ENCODE measurements at regions not wholly inside any gene's neighbourhood (a gene's known extent, or its start where the extent isn't known, plus 50 kb on each side); places are given as distances from the start of the nearest gene placed in this dataset.

GRCh38 chr12:59388694-59389093 is 207.1 kb upstream of the SLC16A7 start:
- Histone ChIP-seq H3K27ac (ENCODE audit: extremely low read depth, low read depth, low read length) (no peak overlapping the region), H3K36me3 (ENCODE audit: control insufficient read depth in 2 of 2, insufficient read depth in 1 of 2, low read length in 2 of 2) (no peaks in the 10 kb centered on the region), H3K4me1 (ENCODE audit: control insufficient read depth, insufficient read depth, low read length) (no peaks in the 10 kb centered on the region), H3K4me3 (ENCODE audit: low read depth, low read length) (no peak overlapping the region), H3K9me3 (ENCODE audit: control insufficient read depth, insufficient read depth, low read depth, low read length) (no peaks in the 10 kb centered on the region)
- ChIA-PET CTCF (interaction anchor here (0.7 kb wide), 1 partner anchor 19 kb away, joined by 3 read pairs; no protein-coding TSS in a partner anchor), POLR2A (interaction anchor here (0.7 kb wide), 1 partner anchor 594 kb away, joined by 4 read pairs; no protein-coding TSS in a partner anchor)
- TF ChIP-seq ZNF202 (tag by site-specific recombination; IDR thresholded peaks at IDR 0.05; ENCODE audit: borderline replicate concordance) = no peak
- no peak for TF ChIP-seq ZNF157 (tag by site-specific recombination; IDR thresholded peaks at IDR 0.05)
- no peak for TF ChIP-seq ZNF239 (tag by site-specific recombination; IDR thresholded peaks at IDR 0.05)

- Histone ChIP-seq H3K4me1 (ENCODE audit: control insufficient read depth, insufficient read depth, low read length) (no peaks in the 10 kb centered on the region), H3K9me3 (ENCODE audit: control insufficient read depth, insufficient read depth, low read depth, low read length) (no peaks in the 10 kb centered on the region), H3K4me3 (ENCODE audit: low read depth, low read length) (no peak overlapping the region), H3K36me3 (ENCODE audit: control insufficient read depth in 2 of 2, insufficient read depth in 1 of 2, low read length in 2 of 2) (no peaks in the 10 kb centered on the region), H3K27ac (ENCODE audit: extremely low read depth, low read depth, low read length) (no peak overlapping the region)
- CTCF ChIA-PET = interaction anchor here (0.7 kb wide), 1 partner anchor 20 kb away, joined by 3 read pairs; no protein-coding TSS in a partner anchor
- POLR2A ChIA-PET = interaction anchor here (0.7 kb wide), 1 partner anchor 594 kb away, joined by 4 read pairs; no protein-coding TSS in a partner anchor
- no peak for TF ChIP-seq ZNF610 (tag by site-specific recombination; IDR thresholded peaks at IDR 0.05; ENCODE audit: borderline replicate concordance)
- no peak for TF ChIP-seq ZNF24 (tag by site-specific recombination; IDR thresholded peaks at IDR 0.05)
- no peak for TF ChIP-seq ZNF223 (tag by site-specific recombination; IDR thresholded peaks at IDR 0.05)
- no peak for TF ChIP-seq ZNF155 (tag by site-specific recombination; IDR thresholded peaks at IDR 0.05)
These were observed 207.7 kb upstream of the SLC16A7 start for GRCh38 chr12:59388176-59388575.

- no peak for TF ChIP-seq ZNF792 (tag by site-specific recombination; IDR thresholded peaks at IDR 0.05)
- no peak for TF ChIP-seq ZNF670 (tag by site-specific recombination; IDR thresholded peaks at IDR 0.05; ENCODE audit: low read depth)
- no peak for TF ChIP-seq ZNF433 (tag by site-specific recombination; IDR thresholded peaks at IDR 0.05; ENCODE audit: low read depth)
- Histone ChIP-seq H3K27ac (ENCODE audit: extremely low read depth, low read depth, low read length) (no peak overlapping the region), H3K4me3 (ENCODE audit: low read depth, low read length) (no peak overlapping the region), H3K4me1 (ENCODE audit: control insufficient read depth, insufficient read depth, low read length) (no peaks in the 10 kb centered on the region), H3K9me3 (ENCODE audit: control insufficient read depth, insufficient read depth, low read depth, low read length) (no peaks in the 10 kb centered on the region), H3K36me3 (ENCODE audit: control insufficient read depth in 2 of 2, insufficient read depth in 1 of 2, low read length in 2 of 2) (no peaks in the 10 kb centered on the region)
- ChIA-PET POLR2A (no interaction called here), CTCF (interaction anchor here (1.5 kb wide), 1 partner anchor 18 kb away, joined by 4 read pairs; no protein-coding TSS in a partner anchor)
These were observed 209.6 kb upstream of the SLC16A7 start for GRCh38 chr12:59386236-59386635.

GRCh38 chr12:59383079-59383822 is 212.6 kb upstream of the SLC16A7 start:
- POLR2A ChIA-PET = no interaction called here
- H3K27ac ChIP-seq (ENCODE audit: extremely low read depth, low read depth, low read length) = no peak overlapping the region
- no peaks in the 10 kb centered on the region for H3K36me3 ChIP-seq (ENCODE audit: control insufficient read depth in 2 of 2, insufficient read depth in 1 of 2, low read length in 2 of 2)
- H3K9me3 ChIP-seq (ENCODE audit: control insufficient read depth, insufficient read depth, low read depth, low read length) = no peaks in the 10 kb centered on the region
- H3K4me3 ChIP-seq (ENCODE audit: low read depth, low read length) = no peak overlapping the region
- no peak for TF ChIP-seq ZNF768 (tag by site-specific recombination; IDR thresholded peaks at IDR 0.05)
- no peak for TF ChIP-seq ZNF350 (tag by site-specific recombination; IDR thresholded peaks at IDR 0.05)
- H3K4me1 ChIP-seq (ENCODE audit: control insufficient read depth, insufficient read depth, low read length) = no peaks in the 10 kb centered on the region
- CTCF ChIA-PET = no interaction called here

- H3K4me3 ChIP-seq (ENCODE audit: low read depth, low read length) = no peak overlapping the region
- H3K4me1 ChIP-seq (ENCODE audit: control insufficient read depth, insufficient read depth, low read length) = no peaks in the 10 kb centered on the region
- H3K36me3 ChIP-seq (ENCODE audit: control insufficient read depth in 2 of 2, insufficient read depth in 1 of 2, low read length in 2 of 2) = no peaks in the 10 kb centered on the region
- POLR2A ChIA-PET = no interaction called here
- H3K27ac ChIP-seq (ENCODE audit: extremely low read depth, low read depth, low read length) = no peak overlapping the region
- CTCF ChIA-PET = interaction anchor here (0.9 kb wide), 1 partner anchor 842 kb away, joined by 3 read pairs; no protein-coding TSS in a partner anchor
- H3K9me3 ChIP-seq (ENCODE audit: control insufficient read depth, insufficient read depth, low read depth, low read length) = no peaks in the 10 kb centered on the region
- TF ChIP-seq ZNF274 (IDR thresholded peaks at IDR 0.05; ENCODE audit: low read length) (no peak), ZNF274 (tag by site-specific recombination; IDR thresholded peaks at IDR 0.05; ENCODE audit: borderline replicate concordance) (no peak), ZBTB17 (tag by site-specific recombination; IDR thresholded peaks at IDR 0.05) (no peak), ZNF544 (tag by site-specific recombination; IDR thresholded peaks at IDR 0.05) (no peak), PRDM6 (tag by site-specific recombination; IDR thresholded peaks at IDR 0.05) (no peak), ZNF561 (tag by site-specific recombination; IDR thresholded peaks at IDR 0.05; ENCODE audit: borderline replicate concordance) (no peak), SCRT2 (tag by site-specific recombination; IDR thresholded peaks at IDR 0.05) (no peak), GLI2 (tag by site-specific recombination; IDR thresholded peaks at IDR 0.05; ENCODE audit: borderline replicate concordance, low read depth) (no peak), ZFP41 (tag by site-specific recombination; IDR thresholded peaks at IDR 0.05; ENCODE audit: borderline replicate concordance) (no peak), HOXD13 (CRISPR knock-in tag; IDR thresholded peaks at IDR 0.05; ENCODE audit: borderline replicate concordance) (no peak)
These were observed 213.3 kb upstream of the SLC16A7 start for GRCh38 chr12:59382282-59383078.
